ENCODE measurements at regions not wholly inside any gene's neighbourhood (a gene's known extent, or its start where the extent isn't known, plus 50 kb on each side); places are given as distances from the start of the nearest gene placed in this dataset.
"Not testable (repeated sequence)": the region's sequence is repeated elsewhere in the genome, so short reads cannot be mapped to it uniquely, and the experiment has no call there.

DNA sequence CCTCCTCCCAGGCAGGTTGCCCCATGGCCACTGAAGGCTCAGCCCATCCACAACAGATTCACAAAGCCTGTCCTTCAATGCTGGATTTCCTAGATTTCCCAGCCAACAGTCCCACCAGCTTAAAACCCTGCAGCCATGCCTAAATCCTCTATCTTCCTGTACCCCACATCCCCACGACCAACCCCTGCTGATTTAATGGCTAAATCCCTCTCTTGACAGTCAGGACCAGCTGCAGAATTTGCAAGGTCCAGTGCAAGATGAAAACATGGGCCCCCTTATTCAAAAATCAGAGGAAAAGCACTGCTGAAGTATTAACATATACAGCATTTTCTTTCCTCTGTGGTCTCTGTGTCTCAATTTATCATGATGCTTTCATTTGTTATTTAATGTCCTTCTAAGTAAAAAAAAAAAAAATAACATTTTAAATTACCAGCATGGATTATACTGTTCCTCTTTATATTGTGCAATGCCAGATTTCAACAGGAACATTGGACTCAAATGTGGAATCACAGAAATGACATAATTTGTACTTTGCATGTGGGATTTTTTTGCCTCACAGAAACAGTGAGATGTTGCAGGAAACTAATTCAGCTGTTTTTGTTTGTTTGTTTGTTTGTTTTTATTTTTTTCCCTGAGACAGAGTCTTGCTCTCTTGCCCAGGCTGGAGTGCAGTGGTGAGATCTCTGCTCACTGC lies 63.0 kb upstream of the DRD5 start:
- 52 to 54% methylated on average over 1 of the region's 1 CpG for WGBS, 2 experiments
- H3K36me3 ChIP-seq (ENCODE audit: control insufficient read depth, insufficient read depth, low read length); H3K4me1 ChIP-seq (ENCODE audit: control insufficient read depth, insufficient read depth, low read length); H3K4me3 ChIP-seq (ENCODE audit: insufficient read depth, low read depth, low read length); H3K27ac ChIP-seq (ENCODE audit: insufficient read depth, low read depth, low read length, poor library complexity, severe bottlenecking); H3K9me3 ChIP-seq (ENCODE audit: control insufficient read depth, low read length); H3K27me3 ChIP-seq (ENCODE audit: control insufficient read depth, insufficient read depth, low read length, poor library complexity, severe bottlenecking): not testable (repeated sequence)

DNA sequence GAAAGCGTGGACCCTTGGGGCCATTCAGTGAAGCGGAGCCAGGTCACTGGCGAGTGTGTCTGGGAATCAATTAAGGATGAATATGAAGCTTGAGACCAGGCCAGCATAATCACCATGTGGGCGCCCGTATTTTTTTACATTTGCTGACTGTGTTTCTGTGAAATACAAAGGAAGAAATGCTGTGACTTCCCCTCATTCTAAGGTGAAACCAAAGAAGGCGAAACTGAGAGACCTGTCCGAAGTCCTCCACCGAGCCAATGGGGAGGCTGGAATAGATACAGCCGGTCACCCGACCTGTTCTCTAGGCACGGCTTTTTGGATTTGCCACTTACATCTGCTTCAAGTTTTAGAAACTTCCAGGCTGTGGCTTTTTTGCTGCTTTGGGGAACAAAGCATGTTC lies 59.3 kb upstream of the DRD5 start:
- not testable (repeated sequence) for H3K27me3 ChIP-seq (ENCODE audit: control insufficient read depth, insufficient read depth, low read length, poor library complexity, severe bottlenecking); H3K4me1 ChIP-seq (ENCODE audit: control insufficient read depth, insufficient read depth, low read length); H3K36me3 ChIP-seq (ENCODE audit: control insufficient read depth, insufficient read depth, low read length); H3K27ac ChIP-seq (ENCODE audit: insufficient read depth, low read depth, low read length, poor library complexity, severe bottlenecking); H3K4me3 ChIP-seq (ENCODE audit: insufficient read depth, low read depth, low read length); H3K9me3 ChIP-seq (ENCODE audit: control insufficient read depth, low read length)
- 92 to 94% methylated on average over 11 of the region's 11 CpGs for WGBS, 2 experiments
